Lung (tissue), 11 donors: ENCODE measurements at regions not wholly inside any gene's neighbourhood (a gene's known extent, or its start where the extent isn't known, plus 50 kb on each side); places are given as distances from the start of the nearest gene placed in this dataset.

Experiments
- ATAC-seq: fragments of 200-7000 bp; cut with Tn5 transposase; one replicate; pipeline ENCODE4 v1.9.1; 2020; ENCODE audit warnings: moderate number of reproducible peaks; ENCODE audit not compliant: insufficient read depth, low FRiP score
- DNase-seq, 3 donors: peaks; one replicate each; pipeline ENCODE4 v3.0.0-alpha.2; 2013 to 2017
- H3K27ac ChIP-seq, 2 donors: one replicate each; pipeline ENCODE4 v1.5.1; 2013; ENCODE audit warnings: mild to moderate bottlenecking in 2 of 2, moderate library complexity in 2 of 2, control low read depth in 1 of 2, inconsistent platforms in 1 of 2, low read depth in 1 of 2, low read length in 1 of 2
- H3K27me3 ChIP-seq, 3 donors: one replicate each; pipeline ENCODE4 v1.5.1; 2013; ENCODE audit warnings: low read length in 2 of 3; ENCODE audit not compliant: control insufficient read depth in 3 of 3, insufficient read depth in 3 of 3
- H3K36me3 ChIP-seq, 4 donors: one replicate each; pipeline ENCODE4 v1.5.1; 2013; ENCODE audit warnings: low read length in 4 of 4, mild to moderate bottlenecking in 1 of 4, moderate library complexity in 1 of 4; ENCODE audit not compliant: control insufficient read depth in 4 of 4, insufficient read depth in 4 of 4
- H3K4me1 ChIP-seq, 5 donors: one replicate each; pipeline ENCODE4 v1.5.1; 2013; ENCODE audit warnings: low read length in 5 of 5, mild to moderate bottlenecking in 2 of 5, moderate library complexity in 1 of 5; ENCODE audit not compliant: control insufficient read depth in 5 of 5, insufficient read depth in 5 of 5
- H3K4me3 ChIP-seq: one replicate; pipeline ENCODE4 v1.5.1; 2013; ENCODE audit warnings: mild to moderate bottlenecking, control low read depth, moderate library complexity
- H3K9ac ChIP-seq, 2 donors: one replicate each; pipeline ENCODE4 v1.5.1; 2013; ENCODE audit warnings: low read length in 2 of 2, control low read depth in 1 of 2; ENCODE audit not compliant: insufficient read depth in 1 of 2
- H3K9me3 ChIP-seq, 4 donors: one replicate each; pipeline ENCODE4 v1.5.1; 2013; ENCODE audit warnings: low read length in 3 of 4, mild to moderate bottlenecking in 1 of 4, moderate library complexity in 1 of 4; ENCODE audit not compliant: control insufficient read depth in 4 of 4, insufficient read depth in 3 of 4
- CTCF ChIP-seq: IDR thresholded peaks from 2 replicates; pipeline ENCODE4 v1.5.1; 2012; ENCODE audit warnings: mild to moderate bottlenecking; ENCODE audit errors: control extremely low read depth, extremely low read depth
- WGBS, 2 donors: extraction: QIAGEN DNeasy Blood & Tissue Kit; methylation state at CpG; one replicate each; pipeline ENCODE4 v1.1.7; 2013; 5-methylcytosine and 5-hydroxymethylcytosine counted together
- donor health status: control.
- donor health status: control.
- donor health status: Bipolar disorder and iron deficiency.
- donor health status: healthy.
- donor health status: DM: yes; HTN: yes; CAD: no.

GRCh38 chr20:12591949-12592470 lies 416.8 kb upstream of the SPTLC3 start:
- no peak overlapping the region for H3K9ac ChIP-seq
- H3K4me3 ChIP-seq: no peak overlapping the region
- TF ChIP-seq CTCF: no peak
- no peaks in the 10 kb centered on the region for H3K9me3 ChIP-seq
- H3K36me3 ChIP-seq: no peaks in the 10 kb centered on the region
- 32 to 52% methylated on average over 1 of the region's 1 CpG for WGBS, 2 donors
- DNase-seq: peak; percentile 62 to 82 (median 73)
- H3K27ac ChIP-seq: no peak overlapping the region
- H3K4me1 ChIP-seq: peaks cover 0 to under 1% (median 0%) of the 10 kb centered on the region in 5 donors
- no peaks in the 10 kb centered on the region for H3K27me3 ChIP-seq
- ATAC-seq: no peak

GRCh38 chr20:12592756-12593155 lies 416.0 kb upstream of the SPTLC3 start:
- H3K36me3 ChIP-seq: no peaks in the 10 kb centered on the region
- no peak for DNase-seq
- H3K4me1 ChIP-seq: peaks cover 0 to 5% (median 0%) of the 10 kb centered on the region in 5 donors
- no peak overlapping the region for H3K9ac ChIP-seq
- no peak overlapping the region for H3K27ac ChIP-seq
- no peaks in the 10 kb centered on the region for H3K9me3 ChIP-seq
- H3K27me3 ChIP-seq: no peaks in the 10 kb centered on the region
- WGBS, 2 donors: 77 to 93% methylated on average over 4 of the region's 4 CpGs
- H3K4me3 ChIP-seq: no peak overlapping the region
- TF ChIP-seq CTCF: no peak
- ATAC-seq: no peak

- Histone ChIP-seq H3K27ac (no peak overlapping the region), H3K36me3 (no peaks in the 10 kb centered on the region), H3K9me3 (no peaks in the 10 kb centered on the region), H3K4me3 (no peak overlapping the region), H3K4me1 (peaks cover 0 to 5% (median 0%) of the 10 kb centered on the region in 5 donors), H3K27me3 (no peaks in the 10 kb centered on the region), H3K9ac (no peak overlapping the region)
- no peak for TF ChIP-seq CTCF
- DNase-seq (no peak), ATAC-seq (no peak)
- 87% methylated on average over 5 of the region's 5 CpGs for WGBS, 2 donors
These were observed 415.4 kb upstream of the SPTLC3 start for GRCh38 chr20:12593342-12593873.
